ENCODE measurements at regions not wholly inside any gene's neighbourhood (a gene's known extent, or its start where the extent isn't known, plus 50 kb on each side); places are given as distances from the start of the nearest gene placed in this dataset.

- Histone ChIP-seq H3K27me3 (ENCODE audit: control insufficient read depth in 1 of 2, insufficient read depth in 2 of 2, low read length in 2 of 2) (no peaks in the 10 kb centered on the region), H3K9me3 (ENCODE audit: low read length) (peaks cover 14% of the 10 kb centered on the region), H3K36me3 (replicated peaks in 1 of 2; ENCODE audit: control insufficient read depth in 1 of 2, insufficient read depth in 2 of 2, low read length in 2 of 2) (no peaks in the 10 kb centered on the region), H3K4me3 (replicated peaks in 1 of 3; ENCODE audit: insufficient read depth in 1 of 3, low read depth in 2 of 3, low read length in 3 of 3) (no peak overlapping the region), H3K4me1 (ENCODE audit: insufficient read depth, low read length) (no peaks in the 10 kb centered on the region), H4K20me1 (ENCODE audit: insufficient read depth, low read length) (no peaks in the 10 kb centered on the region), H3K4me2 (ENCODE audit: low read depth, low read length) (no peak overlapping the region), H3K27ac (ENCODE audit: extremely low read length, insufficient read depth, low read length) (no peak overlapping the region), H2AFZ (ENCODE audit: low read length) (no peak overlapping the region), H3K79me2 (ENCODE audit: insufficient read depth, low read length) (no peaks in the 10 kb centered on the region), H3K9ac (ENCODE audit: insufficient read depth, low read depth, low read length) (no peak overlapping the region)
- ChIA-PET CTCF (ENCODE audit: low intra/inter-chr PET ratio, low total read pairs) (no interaction called here), POLR2A (no interaction called here)
- ATAC-seq (no peak), DNase-seq (ENCODE audit: low spot score) (no peak), FAIRE-seq (no peak)
- intact Hi-C loops (cut with micrococcal nuclease; ENCODE audit: unreplicated experiment): no loop called here
- in situ Hi-C loops (cut with HindIII; ENCODE audit: extremely low pct_ligation_motif_present, low pct_unique_long_range_greater_than_20kb): no loop called here
- WGBS (ENCODE audit: low lambda C conversion rate): 22% methylated on average over 2 of the region's 2 CpGs
- TF ChIP-seq CTCF (CRISPR knock-in tag; IDR thresholded peaks at IDR 0.05): no peak
- TF ChIP-seq NBN (conservative IDR thresholded peaks at IDR 0.05): no peak
- no peak for TF ChIP-seq ZNF576 (CRISPR knock-in tag; IDR thresholded peaks at IDR 0.05)
- no peak for TF ChIP-seq ZNF292 (CRISPR knock-in tag; IDR thresholded peaks at IDR 0.05; ENCODE audit: borderline replicate concordance, low read depth)
- no peak for TF ChIP-seq ZNF687 (CRISPR knock-in tag; IDR thresholded peaks at IDR 0.05)
- no peak for TF ChIP-seq ZSCAN31 (CRISPR knock-in tag; IDR thresholded peaks at IDR 0.05; ENCODE audit: low read depth)
- no peak for TF ChIP-seq RAD51 (IDR thresholded peaks at IDR 0.05; ENCODE audit: borderline replicate concordance)
- TF ChIP-seq SNAI1 (CRISPR knock-in tag; IDR thresholded peaks at IDR 0.05; ENCODE audit: borderline replicate concordance): no peak
- TF ChIP-seq THRA (CRISPR knock-in tag; IDR thresholded peaks at IDR 0.05; ENCODE audit: borderline replicate concordance): no peak
- BruUV-seq (replicated peaks): no TSS peak
Observed at GRCh38 chr6:78243519-78243918, 590.7 kb downstream of the MEI4 start.
